Activated CD4-positive, alpha-beta memory T cell treated with anti-CD3 and anti-CD28 coated beads, Interleukin-2, amount 10 ng/mL, durations not matched to agents 7 days and 5 days (primary cell): ENCODE measurements at regions not wholly inside any gene's neighbourhood (a gene's known extent, or its start where the extent isn't known, plus 50 kb on each side); places are given as distances from the start of the nearest gene placed in this dataset.

Experiments
- CTCF ChIA-PET: fragments of 350-600 bp; sonication (Branson Sonifier 250); formaldehyde crosslinking; loops from one replicate; lab custom pipeline; 2021; ENCODE audit warnings: antibody characterized with exemption, inconsistent platforms; lab: Charles Lee
- POLR2A ChIA-PET: fragments of 350-600 bp; sonication (Branson Sonifier 250); formaldehyde crosslinking; loops from one replicate; lab custom pipeline; 2021; ENCODE audit warnings: antibody characterized with exemption; lab: Charles Lee
- DNase-seq: peaks from one replicate; pipeline ENCODE4 v3.0.0-alpha.2; 2020
- H3K27ac Mint-ChIP-seq: one replicate; pipeline ENCODE4 v1.8.0; 2021; ENCODE audit warnings: mild to moderate bottlenecking, mixed read lengths
- H3K27me3 Mint-ChIP-seq: one replicate; pipeline ENCODE4 v1.8.0; 2021; ENCODE audit warnings: mixed read lengths
- H3K36me3 Mint-ChIP-seq: one replicate; pipeline ENCODE4 v1.8.0; 2021; ENCODE audit warnings: low read depth, mixed read lengths
- H3K4me1 Mint-ChIP-seq: one replicate; pipeline ENCODE4 v1.8.0; 2021; ENCODE audit warnings: mixed read lengths
- H3K4me3 Mint-ChIP-seq: one replicate; pipeline ENCODE4 v1.8.0; 2021; ENCODE audit warnings: mild to moderate bottlenecking, mixed read lengths
- H3K9me3 Mint-ChIP-seq: one replicate; pipeline ENCODE4 v1.8.0; 2021; ENCODE audit warnings: mixed read lengths

DNA sequence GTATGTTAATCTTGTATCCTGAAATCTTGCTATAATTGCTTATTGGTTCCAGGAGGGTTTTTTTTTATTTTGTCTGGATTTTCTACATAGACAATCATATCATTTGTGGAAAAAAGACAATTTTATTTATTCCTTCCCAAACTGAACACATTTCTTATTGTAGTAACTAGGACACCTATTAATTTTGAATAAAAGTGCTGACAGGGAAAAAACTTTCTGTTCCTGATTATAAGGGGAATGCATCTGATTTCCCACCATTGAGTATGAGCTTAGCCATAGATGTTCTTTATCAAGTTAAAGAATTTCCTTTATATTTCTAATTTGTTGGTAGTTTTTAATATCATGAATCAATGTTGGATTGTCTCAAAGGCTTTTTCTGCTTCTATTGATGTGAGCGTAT, 460.7 kb upstream of the CNTN3 start:
- Mint-ChIP-seq H3K9me3 (peaks cover 5% of the 10 kb centered on the region), H3K36me3 (no peaks in the 10 kb centered on the region), H3K27me3 (no peaks in the 10 kb centered on the region), H3K4me3 (no peak overlapping the region), H3K27ac (no peak overlapping the region), H3K4me1 (no peaks in the 10 kb centered on the region)
- no peak for DNase-seq
- ChIA-PET POLR2A (no interaction called here), CTCF (no interaction called here)

DNA sequence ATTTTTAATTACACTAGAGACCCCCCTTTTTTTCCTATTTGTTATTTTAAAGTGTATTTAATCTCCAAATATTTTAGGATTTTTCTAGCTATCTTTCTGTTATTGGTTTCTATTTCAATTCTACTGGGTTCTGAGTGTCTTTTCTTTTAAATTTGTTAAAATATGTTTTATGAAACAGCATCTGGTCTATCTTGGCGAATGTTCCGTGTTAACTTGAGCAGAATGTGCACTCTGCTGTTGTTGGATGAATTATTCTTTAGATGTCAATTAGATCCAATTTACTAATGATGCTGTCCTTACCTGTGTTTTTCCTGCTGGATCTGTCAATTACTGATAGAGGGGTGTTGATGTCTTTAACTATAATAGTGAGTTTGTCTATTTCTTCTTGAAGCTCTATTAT, 462.0 kb upstream of the CNTN3 start:
- no peaks in the 10 kb centered on the region for H3K27me3 Mint-ChIP-seq
- no peak for DNase-seq
- H3K27ac Mint-ChIP-seq: no peak overlapping the region
- H3K36me3 Mint-ChIP-seq: no peaks in the 10 kb centered on the region
- H3K4me1 Mint-ChIP-seq: no peaks in the 10 kb centered on the region
- CTCF ChIA-PET: no interaction called here
- POLR2A ChIA-PET: no interaction called here
- no peak overlapping the region for H3K4me3 Mint-ChIP-seq
- H3K9me3 Mint-ChIP-seq: peaks cover 3% of the 10 kb centered on the region

DNA sequence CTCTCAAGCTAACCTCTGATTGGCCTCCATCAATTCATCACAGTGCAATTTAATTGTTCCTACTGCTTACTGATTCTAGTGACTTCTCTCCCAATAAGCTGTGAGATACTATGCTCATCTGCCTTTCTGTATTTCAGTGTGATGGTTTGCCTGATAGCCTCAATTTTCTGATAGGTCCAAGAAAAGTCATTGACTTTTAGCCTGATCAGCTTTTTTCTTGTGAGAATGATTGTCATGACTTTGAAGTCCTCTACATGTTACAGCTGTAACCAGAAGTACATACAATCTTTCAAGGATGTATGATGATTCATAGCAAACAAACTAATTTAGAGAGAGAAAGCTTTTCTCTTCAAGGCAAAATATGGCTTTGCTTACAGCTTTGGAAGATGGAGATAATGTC, 463.8 kb upstream of the CNTN3 start:
- no peak overlapping the region for H3K27ac Mint-ChIP-seq
- H3K4me1 Mint-ChIP-seq: no peaks in the 10 kb centered on the region
- ChIA-PET POLR2A (no interaction called here), CTCF (no interaction called here)
- no peak for DNase-seq
- peaks cover 3% of the 10 kb centered on the region for H3K9me3 Mint-ChIP-seq
- no peaks in the 10 kb centered on the region for H3K36me3 Mint-ChIP-seq
- H3K27me3 Mint-ChIP-seq: no peaks in the 10 kb centered on the region
- H3K4me3 Mint-ChIP-seq: no peak overlapping the region

DNA sequence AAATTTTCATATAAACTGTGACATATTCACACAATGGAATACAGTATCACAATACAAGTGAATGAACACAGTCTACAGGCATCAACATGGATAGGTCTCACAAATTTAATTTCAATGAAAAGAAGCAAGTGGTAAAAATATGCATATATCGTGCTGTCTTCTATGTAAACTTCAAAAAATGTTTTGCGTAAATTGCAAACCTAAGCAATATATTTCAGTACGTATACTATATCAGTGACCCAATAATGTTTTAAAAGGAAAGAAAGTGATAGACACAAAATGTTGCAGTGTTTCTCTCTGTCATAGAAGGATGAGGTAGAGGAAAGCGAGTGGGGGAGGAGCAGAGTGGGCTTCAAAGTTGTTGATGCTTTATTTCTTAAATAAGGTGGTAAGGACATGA, 468.4 kb upstream of the CNTN3 start:
- Mint-ChIP-seq H3K9me3 (peaks cover 11% of the 10 kb centered on the region), H3K4me1 (no peaks in the 10 kb centered on the region), H3K27me3 (no peaks in the 10 kb centered on the region), H3K4me3 (no peak overlapping the region), H3K27ac (no peak overlapping the region), H3K36me3 (no peaks in the 10 kb centered on the region)
- DNase-seq: no peak
- ChIA-PET CTCF (no interaction called here), POLR2A (no interaction called here)

DNA sequence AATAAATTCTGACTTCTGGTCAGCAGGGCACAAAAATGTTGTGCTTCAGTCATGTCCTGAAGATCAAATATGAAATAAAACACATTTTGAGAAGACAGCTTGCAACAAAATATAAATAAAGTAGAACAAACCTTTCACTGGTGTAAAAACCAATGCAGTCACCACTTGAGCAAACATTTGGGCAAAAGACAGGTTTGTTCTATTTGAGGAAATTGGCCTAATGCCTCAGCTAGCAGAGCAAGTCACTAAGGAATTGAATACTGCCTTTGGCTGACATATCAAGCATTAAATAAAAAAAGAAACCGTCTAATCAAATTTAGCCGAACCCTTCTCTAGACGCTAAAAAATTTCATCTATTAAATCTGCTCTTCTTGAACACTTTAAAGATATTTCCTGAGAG, 475.4 kb upstream of the CNTN3 start:
- Mint-ChIP-seq H3K27ac (no peak overlapping the region), H3K36me3 (no peaks in the 10 kb centered on the region), H3K4me1 (no peaks in the 10 kb centered on the region), H3K9me3 (peaks cover 13% of the 10 kb centered on the region), H3K4me3 (no peak overlapping the region), H3K27me3 (no peaks in the 10 kb centered on the region)
- ChIA-PET CTCF (no interaction called here), POLR2A (no interaction called here)
- no peak for DNase-seq

DNA sequence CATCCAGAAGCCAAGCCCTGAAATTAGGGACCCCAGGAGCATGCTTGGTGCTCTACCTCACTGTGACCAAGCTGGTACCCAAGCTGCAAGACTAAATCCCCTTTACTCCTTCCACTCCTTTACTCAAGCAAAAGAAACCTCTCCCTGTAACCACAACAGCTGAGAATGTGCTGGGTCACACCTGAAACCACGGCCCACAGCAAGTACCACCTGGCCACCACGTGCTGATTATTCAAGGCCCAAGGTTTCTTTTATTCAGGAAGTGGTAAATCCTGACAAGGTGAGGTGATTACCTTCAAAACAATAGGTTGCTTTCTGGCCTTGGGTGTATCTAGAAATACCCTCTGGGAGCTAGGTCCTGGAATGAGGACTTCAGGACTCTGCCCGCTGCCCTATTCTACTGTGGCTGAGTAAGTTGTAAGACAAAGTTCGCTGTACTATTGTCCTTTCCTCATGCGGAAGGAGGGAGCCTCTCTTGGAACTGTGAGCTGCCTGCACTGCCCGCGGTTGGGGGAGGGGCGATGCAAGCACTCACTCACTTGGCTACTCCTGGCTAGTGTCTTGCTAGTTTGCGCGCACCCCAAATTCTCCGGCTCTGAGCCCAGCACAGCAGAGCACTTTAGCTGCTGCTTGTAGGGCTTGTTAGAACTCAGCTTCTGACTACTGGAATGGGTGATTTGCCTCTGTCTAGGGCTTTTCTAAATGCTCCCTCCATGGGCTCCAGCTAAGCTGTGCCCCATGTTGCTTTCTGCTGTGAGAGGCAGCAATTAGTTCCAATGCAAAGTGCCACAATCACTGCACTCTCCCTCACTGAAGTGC, 487.1 kb upstream of the CNTN3 start:
- ChIA-PET CTCF (no interaction called here), POLR2A (no interaction called here)
- no peak for DNase-seq
- Mint-ChIP-seq H3K4me3 (no peak overlapping the region), H3K9me3 (peaks cover 18% of the 10 kb centered on the region), H3K36me3 (no peaks in the 10 kb centered on the region), H3K4me1 (no peaks in the 10 kb centered on the region), H3K27me3 (no peaks in the 10 kb centered on the region), H3K27ac (no peak overlapping the region)

DNA sequence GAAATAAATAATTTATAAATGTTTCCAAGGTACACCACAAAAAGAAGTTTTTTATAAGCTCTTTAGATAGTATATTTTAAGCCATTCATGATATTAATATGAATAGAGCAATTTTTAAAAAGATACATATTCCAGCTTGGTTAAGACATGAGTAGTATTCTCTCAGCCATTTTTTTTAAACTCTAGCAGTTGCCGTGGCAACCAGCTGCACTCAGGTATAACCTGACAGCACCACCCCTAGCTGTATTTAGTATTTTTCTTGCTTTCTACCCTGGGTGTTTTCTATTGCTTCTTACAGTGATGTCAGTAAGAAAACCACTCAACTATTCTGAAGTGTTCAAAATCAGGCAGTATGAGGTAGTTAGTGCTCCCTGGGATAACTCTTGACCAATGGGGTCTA, 496.3 kb upstream of the CNTN3 start:
- H3K4me3 Mint-ChIP-seq: no peak overlapping the region
- H3K9me3 Mint-ChIP-seq: no peaks in the 10 kb centered on the region
- no peak for DNase-seq
- no peaks in the 10 kb centered on the region for H3K36me3 Mint-ChIP-seq
- no peaks in the 10 kb centered on the region for H3K4me1 Mint-ChIP-seq
- ChIA-PET CTCF (no interaction called here), POLR2A (no interaction called here)
- no peaks in the 10 kb centered on the region for H3K27me3 Mint-ChIP-seq
- no peak overlapping the region for H3K27ac Mint-ChIP-seq

DNA sequence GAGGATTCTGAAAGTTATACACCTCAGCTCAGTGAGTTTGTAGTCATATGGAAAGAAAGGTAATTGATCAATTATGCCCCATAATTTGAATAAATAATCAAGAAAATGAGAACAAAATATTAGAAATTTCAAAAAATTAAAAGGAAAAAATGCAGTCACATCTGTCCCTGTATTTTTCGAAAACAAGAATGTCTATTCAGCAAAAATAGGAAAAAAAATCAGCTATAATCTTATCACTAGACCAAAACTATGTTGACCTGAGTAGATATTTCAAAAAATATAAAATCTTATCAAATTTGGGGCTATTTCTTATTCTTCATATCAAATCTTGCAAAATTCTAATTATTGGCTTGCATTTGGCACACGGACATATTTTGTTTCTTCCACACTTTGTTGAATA, 501.2 kb upstream of the CNTN3 start:
- no peak for DNase-seq
- no peaks in the 10 kb centered on the region for H3K4me1 Mint-ChIP-seq
- ChIA-PET POLR2A (no interaction called here), CTCF (no interaction called here)
- no peaks in the 10 kb centered on the region for H3K36me3 Mint-ChIP-seq
- H3K4me3 Mint-ChIP-seq: no peak overlapping the region
- H3K9me3 Mint-ChIP-seq: no peaks in the 10 kb centered on the region
- no peaks in the 10 kb centered on the region for H3K27me3 Mint-ChIP-seq
- H3K27ac Mint-ChIP-seq: no peak overlapping the region

DNA sequence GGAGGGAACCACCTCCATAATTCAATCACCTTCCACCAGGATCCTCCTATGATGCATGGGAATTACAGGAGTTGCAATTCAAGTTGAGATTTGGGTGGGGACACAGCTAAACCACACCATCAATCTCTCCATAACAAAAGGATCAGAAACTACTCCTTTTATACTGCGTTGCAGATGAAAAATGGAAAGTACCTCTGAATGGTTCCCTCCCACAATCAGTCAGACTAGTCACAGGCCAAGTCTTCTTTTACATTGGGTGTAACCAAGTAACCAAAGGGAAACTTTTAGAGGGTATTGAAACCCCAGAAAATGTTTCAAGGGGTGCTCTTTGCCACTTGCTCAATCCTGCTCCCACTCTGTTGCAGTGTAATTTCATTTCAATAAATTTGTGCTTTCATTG, 504.3 kb upstream of the CNTN3 start:
- Mint-ChIP-seq H3K9me3 (no peaks in the 10 kb centered on the region), H3K27me3 (no peaks in the 10 kb centered on the region), H3K36me3 (no peaks in the 10 kb centered on the region), H3K4me1 (no peaks in the 10 kb centered on the region), H3K4me3 (no peak overlapping the region), H3K27ac (no peak overlapping the region)
- DNase-seq: no peak
- POLR2A ChIA-PET: no interaction called here
- CTCF ChIA-PET: no interaction called here

DNA sequence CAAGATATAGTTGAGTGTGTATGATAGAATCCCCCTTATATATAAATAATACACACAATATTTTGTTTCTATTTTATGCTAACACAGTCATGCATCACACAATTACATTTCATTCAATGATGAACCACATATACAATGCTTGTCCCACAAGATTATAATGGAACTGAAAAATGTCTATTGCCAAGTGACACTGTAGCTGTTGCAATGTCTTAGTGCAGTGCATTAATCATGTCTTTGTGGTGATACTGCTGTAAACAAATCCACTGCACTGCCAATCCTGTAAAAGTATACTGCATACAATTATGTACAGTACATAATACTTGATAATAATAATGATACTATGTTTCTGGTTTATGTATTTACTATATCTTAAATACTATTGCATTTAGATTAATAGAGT, 512.1 kb upstream of the CNTN3 start:
- no peak for DNase-seq
- H3K4me1 Mint-ChIP-seq: no peaks in the 10 kb centered on the region
- ChIA-PET CTCF (no interaction called here), POLR2A (no interaction called here)
- no peak overlapping the region for H3K27ac Mint-ChIP-seq
- peaks cover 2% of the 10 kb centered on the region for H3K9me3 Mint-ChIP-seq
- no peaks in the 10 kb centered on the region for H3K36me3 Mint-ChIP-seq
- no peak overlapping the region for H3K4me3 Mint-ChIP-seq
- H3K27me3 Mint-ChIP-seq: no peaks in the 10 kb centered on the region

DNA sequence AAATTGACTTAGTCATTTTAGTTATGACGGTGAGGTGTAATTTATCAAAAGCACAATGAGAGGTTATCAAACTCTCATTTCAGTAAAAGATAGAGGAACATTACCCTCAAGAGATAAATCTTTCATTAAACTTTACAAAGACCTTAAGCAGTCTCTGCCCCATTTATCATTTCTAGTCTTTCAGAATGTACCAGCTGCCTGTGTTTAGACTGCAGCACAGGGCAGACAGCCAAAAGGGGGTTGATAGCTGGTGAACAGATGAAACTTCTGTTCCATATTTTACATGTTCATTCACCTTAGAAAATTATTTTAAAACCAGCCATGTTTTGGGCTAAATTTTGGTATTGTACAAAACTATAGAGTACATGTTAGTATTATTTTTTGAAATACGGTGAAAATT, 514.6 kb upstream of the CNTN3 start:
- H3K27me3 Mint-ChIP-seq: no peaks in the 10 kb centered on the region
- H3K4me3 Mint-ChIP-seq: no peak overlapping the region
- ChIA-PET CTCF (no interaction called here), POLR2A (no interaction called here)
- no peaks in the 10 kb centered on the region for H3K4me1 Mint-ChIP-seq
- DNase-seq: no peak
- no peak overlapping the region for H3K27ac Mint-ChIP-seq
- peaks cover 2% of the 10 kb centered on the region for H3K9me3 Mint-ChIP-seq
- H3K36me3 Mint-ChIP-seq: no peaks in the 10 kb centered on the region

DNA sequence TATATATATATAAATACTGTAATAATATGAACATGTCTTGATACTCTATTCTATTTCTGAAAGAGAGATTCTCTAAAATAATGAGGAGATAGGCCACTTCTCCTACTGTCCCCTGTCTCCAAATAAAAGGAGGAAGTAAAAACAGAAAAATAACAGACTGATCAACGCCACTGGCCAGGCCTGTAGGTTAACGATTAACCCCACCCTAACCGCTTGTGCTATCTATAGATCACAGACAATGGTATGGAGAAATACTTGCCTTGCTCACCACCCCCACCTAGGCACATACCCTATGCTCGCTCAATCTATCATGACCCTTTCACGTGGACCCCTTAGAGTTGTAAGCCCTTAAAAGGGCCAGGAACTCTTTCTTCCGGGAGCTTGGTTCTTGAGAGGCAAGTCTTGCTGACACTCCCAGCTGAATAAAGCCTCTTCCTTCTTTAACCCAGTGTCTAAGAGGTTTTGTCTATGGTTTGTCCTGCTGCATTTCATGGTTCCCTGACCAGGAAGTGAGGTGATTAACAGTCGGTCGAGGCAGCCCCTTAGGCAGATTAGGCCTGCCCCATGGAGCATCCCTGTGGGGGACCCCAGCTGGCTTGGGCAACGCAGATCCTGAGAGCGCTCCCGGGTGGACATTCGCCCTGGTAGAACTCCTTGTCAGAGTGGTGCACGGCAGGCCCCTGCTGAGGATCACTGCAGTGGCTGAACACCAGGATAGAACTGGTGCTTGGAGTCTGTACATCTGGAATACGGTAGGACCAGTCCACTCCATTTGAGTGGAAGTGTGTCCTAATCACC, 521.8 kb upstream of the CNTN3 start:
- ChIA-PET POLR2A (no interaction called here), CTCF (no interaction called here)
- H3K27me3 Mint-ChIP-seq: no peaks in the 10 kb centered on the region
- peaks cover 2% of the 10 kb centered on the region for H3K9me3 Mint-ChIP-seq
- no peak overlapping the region for H3K4me3 Mint-ChIP-seq
- no peak overlapping the region for H3K27ac Mint-ChIP-seq
- no peaks in the 10 kb centered on the region for H3K36me3 Mint-ChIP-seq
- no peak for DNase-seq
- H3K4me1 Mint-ChIP-seq: no peaks in the 10 kb centered on the region

DNA sequence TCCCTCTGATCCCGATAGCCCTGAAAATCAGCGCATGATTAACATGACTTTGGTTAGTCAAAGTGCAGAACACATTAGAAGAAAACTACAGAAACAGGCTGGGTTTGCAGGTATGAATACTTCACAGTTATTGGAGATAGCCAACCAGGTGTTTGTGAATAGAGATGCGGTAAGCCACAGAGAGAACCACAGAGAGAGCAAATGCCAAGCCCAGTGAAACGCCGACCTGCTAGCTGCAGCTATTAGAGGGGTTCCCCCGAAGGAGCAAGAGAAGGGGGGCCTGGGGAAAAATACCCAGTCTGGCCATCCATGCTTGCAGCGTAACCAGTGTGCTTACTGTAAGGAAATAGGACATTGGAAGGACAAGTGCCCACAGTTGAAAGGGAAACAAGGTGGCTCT, 523.9 kb upstream of the CNTN3 start:
- Mint-ChIP-seq H3K4me1 (no peaks in the 10 kb centered on the region), H3K27me3 (no peaks in the 10 kb centered on the region), H3K9me3 (peaks cover 2% of the 10 kb centered on the region), H3K27ac (no peak overlapping the region), H3K36me3 (no peaks in the 10 kb centered on the region), H3K4me3 (no peak overlapping the region)
- ChIA-PET CTCF (no interaction called here), POLR2A (no interaction called here)
- DNase-seq: no peak
